HFFc6 (cell line): ENCODE measurements at regions not wholly inside any gene's neighbourhood (a gene's known extent, or its start where the extent isn't known, plus 50 kb on each side); places are given as distances from the start of the nearest gene placed in this dataset.

Experiments used
- DNase-seq: peaks from one replicate; pipeline ENCODE4 v3.0.0-alpha.2; 2018
- H3K27ac Mint-ChIP-seq: 2 replicates; pipeline ENCODE4 v1.8.0; 2020; ENCODE audit warnings: mild to moderate bottlenecking, mixed read lengths
- H3K27me3 Mint-ChIP-seq: 2 replicates; pipeline ENCODE4 v1.8.0; 2021; ENCODE audit warnings: mild to moderate bottlenecking, moderate library complexity, mixed read lengths; ENCODE audit not compliant: insufficient read depth
- H3K36me3 Mint-ChIP-seq: 2 replicates; pipeline ENCODE4 v1.8.0; 2021; ENCODE audit warnings: low read depth, mixed read lengths
- H3K4me1 Mint-ChIP-seq: 2 replicates; pipeline ENCODE4 v1.8.0; 2020; ENCODE audit warnings: low read depth, mixed read lengths
- H3K4me3 Mint-ChIP-seq: 2 replicates; pipeline ENCODE4 v1.8.0; 2020; ENCODE audit warnings: mild to moderate bottlenecking, moderate library complexity, mixed read lengths
- H3K9me3 Mint-ChIP-seq: 2 replicates; pipeline ENCODE4 v1.8.0; 2020; ENCODE audit warnings: mild to moderate bottlenecking, mixed read lengths
- TF ChIP-seq, protein P1 (sequence below): fragments of 200-600 bp; sonication (generic); IDR thresholded peaks from 2 replicates; pipeline ENCODE4 v1.5.0; 2021; ENCODE audit warnings: antibody characterized with exemption, mild to moderate bottlenecking

DNA sequence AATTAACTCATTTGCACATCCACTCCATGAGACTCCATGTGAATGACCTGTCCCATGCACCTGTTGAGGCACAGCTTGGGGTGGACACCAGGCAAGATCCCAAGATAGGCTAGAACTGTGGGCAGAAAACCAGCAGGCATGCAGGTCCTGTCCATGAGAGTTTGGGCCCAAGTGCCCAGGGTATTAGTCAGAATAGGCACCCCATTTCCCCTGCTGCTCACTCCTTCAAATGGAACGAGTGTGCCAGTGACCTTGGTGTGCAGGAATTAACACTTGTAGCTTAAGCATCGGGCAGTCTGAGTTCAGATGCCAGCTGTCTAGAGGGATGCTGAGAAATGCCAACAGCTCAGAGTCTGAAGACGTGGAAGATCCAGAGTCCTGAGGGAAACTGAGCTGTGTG lies 254.1 kb upstream of the GLI3 start:
- Mint-ChIP-seq H3K27ac (no peak overlapping the region), H3K4me3 (no peak overlapping the region), H3K27me3 (peaks cover 10% of the 10 kb centered on the region), H3K4me1 (peaks cover 24% of the 10 kb centered on the region), H3K9me3 (no peaks in the 10 kb centered on the region), H3K36me3 (no peaks in the 10 kb centered on the region)
- TF ChIP-seq, protein P1, sequence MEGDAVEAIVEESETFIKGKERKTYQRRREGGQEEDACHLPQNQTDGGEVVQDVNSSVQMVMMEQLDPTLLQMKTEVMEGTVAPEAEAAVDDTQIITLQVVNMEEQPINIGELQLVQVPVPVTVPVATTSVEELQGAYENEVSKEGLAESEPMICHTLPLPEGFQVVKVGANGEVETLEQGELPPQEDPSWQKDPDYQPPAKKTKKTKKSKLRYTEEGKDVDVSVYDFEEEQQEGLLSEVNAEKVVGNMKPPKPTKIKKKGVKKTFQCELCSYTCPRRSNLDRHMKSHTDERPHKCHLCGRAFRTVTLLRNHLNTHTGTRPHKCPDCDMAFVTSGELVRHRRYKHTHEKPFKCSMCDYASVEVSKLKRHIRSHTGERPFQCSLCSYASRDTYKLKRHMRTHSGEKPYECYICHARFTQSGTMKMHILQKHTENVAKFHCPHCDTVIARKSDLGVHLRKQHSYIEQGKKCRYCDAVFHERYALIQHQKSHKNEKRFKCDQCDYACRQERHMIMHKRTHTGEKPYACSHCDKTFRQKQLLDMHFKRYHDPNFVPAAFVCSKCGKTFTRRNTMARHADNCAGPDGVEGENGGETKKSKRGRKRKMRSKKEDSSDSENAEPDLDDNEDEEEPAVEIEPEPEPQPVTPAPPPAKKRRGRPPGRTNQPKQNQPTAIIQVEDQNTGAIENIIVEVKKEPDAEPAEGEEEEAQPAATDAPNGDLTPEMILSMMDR: no peak
- no peak for DNase-seq

DNA sequence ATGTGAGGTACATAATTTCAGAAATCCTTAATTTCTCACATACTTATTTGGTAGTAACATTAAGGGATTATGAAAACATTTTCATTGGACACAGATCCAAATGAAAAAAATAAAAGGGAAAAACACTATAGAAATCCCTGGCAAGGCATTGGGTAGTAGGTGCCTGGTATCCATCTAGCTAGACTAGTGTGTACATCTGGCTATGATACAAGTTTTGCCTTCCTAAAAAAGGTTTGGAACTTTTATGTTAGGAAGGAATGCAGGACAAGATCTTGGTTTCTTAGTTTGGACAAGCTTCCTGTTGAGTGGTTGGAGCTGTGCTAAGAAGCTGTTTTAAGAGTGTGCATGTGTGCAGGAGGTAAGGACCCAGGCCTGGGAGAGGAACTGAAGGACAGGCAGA lies 252.3 kb upstream of the GLI3 start:
- peaks cover 8% of the 10 kb centered on the region for H3K27me3 Mint-ChIP-seq
- no peak for DNase-seq
- no peak overlapping the region for H3K4me3 Mint-ChIP-seq
- H3K9me3 Mint-ChIP-seq: no peaks in the 10 kb centered on the region
- H3K4me1 Mint-ChIP-seq: peaks cover 11% of the 10 kb centered on the region
- H3K36me3 Mint-ChIP-seq: no peaks in the 10 kb centered on the region
- H3K27ac Mint-ChIP-seq: no peak overlapping the region
- TF ChIP-seq, protein P1: no peak

DNA sequence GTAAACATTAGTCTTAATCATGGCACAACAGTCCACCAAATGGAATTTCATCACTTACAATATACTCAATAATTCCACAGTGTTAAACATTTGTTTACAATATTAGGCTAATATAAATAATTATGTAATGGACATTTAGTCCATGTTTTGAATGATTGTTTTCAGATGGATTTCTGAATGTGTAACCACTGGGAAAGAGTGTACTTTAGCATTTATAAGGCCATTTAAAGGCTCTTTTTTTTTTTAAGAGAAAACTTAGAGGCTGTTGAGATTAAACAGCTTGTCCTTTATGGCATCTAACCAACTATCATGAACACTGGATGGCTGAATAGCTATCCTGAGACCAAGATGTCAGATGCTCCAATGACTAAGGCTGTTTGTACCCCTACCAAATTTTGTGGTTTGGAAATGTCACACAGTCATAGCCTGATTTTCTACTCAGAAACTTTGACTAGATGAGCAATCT lies 248.3 kb upstream of the GLI3 start:
- no peak for DNase-seq
- H3K9me3 Mint-ChIP-seq: no peaks in the 10 kb centered on the region

DNA sequence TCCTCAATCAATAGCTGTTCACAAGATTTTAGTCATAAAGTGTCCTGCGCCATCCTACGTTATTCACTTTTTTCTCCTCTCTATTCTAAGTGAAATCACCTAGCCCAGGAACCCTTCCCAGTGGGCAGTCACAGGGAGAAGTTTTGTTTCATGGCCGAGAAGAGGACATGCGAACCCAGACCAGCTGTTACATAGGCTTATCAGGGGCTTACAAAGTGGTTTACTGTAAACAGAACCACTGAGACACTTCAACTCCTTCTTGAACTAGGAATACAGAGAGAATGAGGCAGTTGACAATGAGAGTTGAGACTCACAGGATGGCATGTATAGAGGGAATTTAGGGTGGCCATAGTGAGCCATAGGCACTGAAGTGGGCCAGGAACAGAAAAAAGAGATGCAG lies 246.9 kb upstream of the GLI3 start:
- H3K27me3 Mint-ChIP-seq: peaks cover 8% of the 10 kb centered on the region; the same call in 1 of the 2 replicates
- H3K27ac Mint-ChIP-seq: no peak overlapping the region
- TF ChIP-seq, protein P1: no peak
- H3K4me3 Mint-ChIP-seq: no peak overlapping the region
- no peaks in the 10 kb centered on the region for H3K36me3 Mint-ChIP-seq
- DNase-seq: no peak
- H3K4me1 Mint-ChIP-seq: peaks cover 6% of the 10 kb centered on the region; the same call in 1 of the 2 replicates
- no peaks in the 10 kb centered on the region for H3K9me3 Mint-ChIP-seq

More for the DNA sequence above, 248.3 kb upstream of the GLI3 start:
- Mint-ChIP-seq H3K36me3 (no peaks in the 10 kb centered on the region), H3K4me3 (no peak overlapping the region), H3K27ac (no peak overlapping the region), H3K4me1 (no peaks in the 10 kb centered on the region; the same call in 1 of the 2 replicates), H3K27me3 (peaks cover 8% of the 10 kb centered on the region; the same call in 1 of the 2 replicates)
- TF ChIP-seq, protein P1: no peak

DNA sequence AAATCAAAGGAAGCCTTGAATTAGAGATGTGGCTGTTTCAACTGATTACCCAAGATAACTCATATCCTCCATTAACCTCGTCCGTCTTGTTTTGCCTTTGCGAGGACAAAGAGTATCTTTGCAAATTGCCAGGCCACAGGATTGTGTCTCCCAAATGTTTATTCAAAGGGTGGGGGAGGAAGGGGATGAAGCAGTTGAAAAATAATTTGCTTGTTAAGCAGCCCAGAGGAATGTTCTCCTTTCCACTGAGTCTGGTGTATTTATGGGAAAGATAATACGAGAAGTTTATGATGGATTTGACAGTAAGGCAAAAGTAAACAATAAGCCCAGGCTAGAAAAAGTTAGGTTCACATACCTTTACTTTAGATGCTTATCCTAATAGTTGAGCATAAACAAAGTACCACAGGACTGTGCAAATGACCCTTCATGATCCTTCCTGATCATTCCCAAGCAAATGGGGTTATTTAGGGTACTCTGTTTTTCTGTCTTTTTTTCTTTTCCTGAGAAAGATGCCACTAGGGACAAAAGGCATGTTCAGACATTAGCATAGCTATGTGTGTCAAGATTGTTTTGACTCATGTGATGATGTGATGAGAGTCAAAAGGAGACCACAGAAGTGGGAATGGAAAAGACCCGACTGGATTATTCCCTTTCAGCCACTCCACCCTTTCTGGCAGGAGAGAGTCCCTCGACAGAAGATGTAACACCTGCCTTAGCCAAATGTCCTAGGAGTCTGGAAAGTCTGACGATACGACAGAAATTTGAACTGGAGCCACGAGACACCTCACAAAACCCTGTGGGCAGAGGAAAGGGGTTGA lies 243.0 kb upstream of the GLI3 start:
- Mint-ChIP-seq H3K4me1 (peaks cover 6% of the 10 kb centered on the region; the same call in 1 of the 2 replicates), H3K36me3 (no peaks in the 10 kb centered on the region), H3K4me3 (no peak overlapping the region), H3K9me3 (no peaks in the 10 kb centered on the region), H3K27me3 (peaks cover 12% of the 10 kb centered on the region), H3K27ac (no peak overlapping the region)
- TF ChIP-seq, protein P1: no peak
- DNase-seq: no peak
